Naive B cell (primary cell): ENCODE measurements at regions not wholly inside any gene's neighbourhood (a gene's known extent, or its start where the extent isn't known, plus 50 kb on each side); places are given as distances from the start of the nearest gene placed in this dataset.
"Not testable (repeated sequence)": the region's sequence is repeated elsewhere in the genome, so short reads cannot be mapped to it uniquely, and the experiment has no call there.

Experiments
- ATAC-seq, 2 donors: fragments of 150-1000 bp; cut with Tn5 transposase; 2 replicates each; pipeline ENCODE4 v1.10.0; 2021; ENCODE audit warnings: low read depth in 2 of 2, mild to moderate bottlenecking in 2 of 2, moderate library complexity in 2 of 2
- DNase-seq: peaks from one replicate; pipeline ENCODE4 v3.0.0; 2022
- H3K27ac Mint-ChIP-seq, 6 donors: one replicate each; pipeline ENCODE4 v1.8.0; 2020 to 2022; ENCODE audit warnings: mild to moderate bottlenecking in 6 of 6, mixed read lengths in 6 of 6, moderate library complexity in 5 of 6, inconsistent platforms in 2 of 6
- H3K27me3 Mint-ChIP-seq, 3 donors: one replicate each; pipeline ENCODE4 v1.8.0; 2021 to 2022; ENCODE audit warnings: mixed read lengths in 3 of 3, mild to moderate bottlenecking in 1 of 3
- H3K36me3 Mint-ChIP-seq, 2 donors: one replicate each; pipeline ENCODE4 v1.8.0; 2020 to 2022; ENCODE audit warnings: mixed read lengths in 2 of 2, inconsistent platforms in 1 of 2, mild to moderate bottlenecking in 1 of 2
- H3K4me1 Mint-ChIP-seq, 3 donors: one replicate each; pipeline ENCODE4 v1.8.0; 2020 to 2022; ENCODE audit warnings: mixed read lengths in 3 of 3, inconsistent platforms in 1 of 3, mild to moderate bottlenecking in 1 of 3, moderate library complexity in 1 of 3
- H3K4me3 Mint-ChIP-seq, 8 donors: one replicate each; pipeline ENCODE4 v1.8.0; 2020 to 2022; ENCODE audit warnings: mild to moderate bottlenecking in 8 of 8, mixed read lengths in 8 of 8, moderate library complexity in 8 of 8, inconsistent platforms in 2 of 8
- H3K9me3 Mint-ChIP-seq, 7 donors: one replicate each; pipeline ENCODE4 v1.8.0; 2020 to 2022; ENCODE audit warnings: mixed read lengths in 7 of 7, mild to moderate bottlenecking in 5 of 7, inconsistent platforms in 2 of 7, moderate library complexity in 1 of 7

GRCh38 chr7:17037356-17037755 is 155.6 kb upstream of the AGR3 start:
- DNase-seq, result no peak
- ATAC-seq, result no peak
- Mint-ChIP-seq H3K4me3 (no peak overlapping the region), H3K27me3 (peaks cover 0 to 8% (median 0%) of the 10 kb centered on the region in 3 donors), H3K36me3 (no peaks in the 10 kb centered on the region), H3K4me1 (no peaks in the 10 kb centered on the region), H3K27ac (no peak overlapping the region), H3K9me3 (peaks cover 0 to 2% (median 0%) of the 10 kb centered on the region in 7 donors)

GRCh38 chr7:17038160-17038782 is 156.5 kb upstream of the AGR3 start:
- DNase-seq, result no peak
- H3K9me3 Mint-ChIP-seq, result peaks cover 0 to 2% (median 0%) of the 10 kb centered on the region in 7 donors

GRCh38 chr7:17038783-17039170 is 157.0 kb upstream of the AGR3 start:
- no peak overlapping the region for H3K27ac Mint-ChIP-seq

More at GRCh38 chr7:17038160-17038782, 156.5 kb upstream of the AGR3 start:
- ATAC-seq, result no peak
- Mint-ChIP-seq H3K27me3 (peaks cover 0 to 8% (median 0%) of the 10 kb centered on the region in 3 donors), H3K27ac (peak overlapping the region in 1 of 6 donors; percentile 51), H3K4me3 (no peak overlapping the region), H3K36me3 (no peaks in the 10 kb centered on the region), H3K4me1 (peaks cover 0 to 2% (median 2%) of the 10 kb centered on the region in 3 donors)

DNA sequence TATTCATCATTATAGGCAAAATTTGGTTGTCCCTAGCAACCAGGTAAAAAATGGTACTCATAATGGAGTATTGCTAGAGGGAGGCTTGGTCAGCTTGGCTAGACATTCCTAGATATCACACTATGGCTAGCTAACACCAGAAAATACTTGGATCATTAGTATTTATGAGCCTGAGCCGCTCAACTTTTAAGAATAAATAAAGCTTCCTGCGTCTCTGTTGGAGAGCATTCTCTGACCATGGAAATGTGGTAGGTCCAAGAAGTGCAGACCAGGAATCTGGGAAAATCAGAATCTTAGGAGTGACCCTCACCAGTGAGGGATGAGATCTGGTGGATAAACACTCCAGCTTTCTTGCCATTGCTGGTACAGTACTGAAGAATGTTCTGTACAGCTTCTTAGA is 157.6 kb upstream of the AGR3 start:
- Mint-ChIP-seq H3K9me3 (peaks cover 0 to 2% (median 0%) of the 10 kb centered on the region in 7 donors), H3K27ac (no peak overlapping the region), H3K4me3 (no peak overlapping the region), H3K36me3 (no peaks in the 10 kb centered on the region), H3K27me3 (peaks cover 0 to 8% (median 0%) of the 10 kb centered on the region in 3 donors), H3K4me1 (peaks cover 0 to 7% (median 6%) of the 10 kb centered on the region in 3 donors)
- ATAC-seq (no peak), DNase-seq (no peak)

More at GRCh38 chr7:17038783-17039170, 157.0 kb upstream of the AGR3 start:
- DNase-seq (no peak), ATAC-seq (no peak)
- peaks cover 0 to 2% (median 0%) of the 10 kb centered on the region in 7 donors for H3K9me3 Mint-ChIP-seq
- no peaks in the 10 kb centered on the region for H3K36me3 Mint-ChIP-seq
- peaks cover 0 to 7% (median 6%) of the 10 kb centered on the region in 3 donors for H3K4me1 Mint-ChIP-seq
- peaks cover 0 to 8% (median 0%) of the 10 kb centered on the region in 3 donors for H3K27me3 Mint-ChIP-seq
- H3K4me3 Mint-ChIP-seq, result no peak overlapping the region

- ATAC-seq (no peak), DNase-seq (no peak)
- Mint-ChIP-seq H3K9me3 (peaks cover 0 to 2% (median 0%) of the 10 kb centered on the region in 7 donors), H3K4me1 (peaks cover 0 to 7% (median 6%) of the 10 kb centered on the region in 3 donors), H3K27ac (no peak overlapping the region), H3K36me3 (no peaks in the 10 kb centered on the region), H3K4me3 (no peak overlapping the region), H3K27me3 (peaks cover 0 to 8% (median 0%) of the 10 kb centered on the region in 3 donors)
Measured at GRCh38 chr7:17040716-17041115, 158.9 kb upstream of the AGR3 start.

DNA sequence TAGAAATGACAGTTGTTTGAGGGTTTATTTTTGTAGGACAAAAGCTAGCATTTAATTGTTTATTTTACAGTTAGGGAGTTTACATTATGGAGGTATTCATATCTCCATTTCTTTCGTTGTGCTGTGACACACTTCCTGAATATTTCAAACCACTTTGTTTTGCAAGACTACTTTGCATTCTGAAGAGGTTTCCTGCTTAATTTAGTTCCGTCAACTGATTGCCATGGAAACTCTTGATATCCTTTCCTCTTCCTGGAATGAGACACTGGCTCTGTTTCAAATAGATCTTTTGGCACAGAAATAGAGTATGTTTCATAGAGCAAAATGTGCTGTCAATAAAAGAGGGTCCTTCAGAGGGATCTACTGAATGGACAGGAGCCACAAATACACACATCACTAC is 159.5 kb upstream of the AGR3 start:
- DNase-seq, result no peak
- no peaks in the 10 kb centered on the region for H3K36me3 Mint-ChIP-seq
- peaks cover 0 to 2% (median 0%) of the 10 kb centered on the region in 7 donors for H3K9me3 Mint-ChIP-seq
- no peak overlapping the region for H3K4me3 Mint-ChIP-seq
- ATAC-seq, result no peak
- H3K27me3 Mint-ChIP-seq, result peaks cover 0 to 8% (median 0%) of the 10 kb centered on the region in 3 donors
- peaks cover 0 to 7% (median 6%) of the 10 kb centered on the region in 3 donors for H3K4me1 Mint-ChIP-seq
- no peak overlapping the region for H3K27ac Mint-ChIP-seq

- no peak overlapping the region for H3K27ac Mint-ChIP-seq
- DNase-seq (no peak), ATAC-seq (no peak)
- no peak overlapping the region for H3K4me3 Mint-ChIP-seq
- peaks cover 0 to 2% (median 0%) of the 10 kb centered on the region in 7 donors for H3K9me3 Mint-ChIP-seq
- no peaks in the 10 kb centered on the region for H3K36me3 Mint-ChIP-seq
- peaks cover 0 to 7% (median 6%) of the 10 kb centered on the region in 3 donors for H3K4me1 Mint-ChIP-seq
- H3K27me3 Mint-ChIP-seq, result peaks cover 0 to 8% (median 0%) of the 10 kb centered on the region in 3 donors
Measured at GRCh38 chr7:17042211-17042610, 160.4 kb upstream of the AGR3 start.

- no peaks in the 10 kb centered on the region for H3K36me3 Mint-ChIP-seq
- no peak for ATAC-seq
- H3K4me1 Mint-ChIP-seq, result peaks cover 0 to 7% (median 6%) of the 10 kb centered on the region in 3 donors
- peak overlapping the region in 2 of 6 donors; percentile 6 to 19 for H3K27ac Mint-ChIP-seq
- H3K9me3 Mint-ChIP-seq, result peaks cover 0 to 2% (median 0%) of the 10 kb centered on the region in 7 donors
- DNase-seq, result no peak
- H3K27me3 Mint-ChIP-seq, result peaks cover 0 to 8% (median 0%) of the 10 kb centered on the region in 3 donors
- no peak overlapping the region for H3K4me3 Mint-ChIP-seq
Measured at GRCh38 chr7:17043012-17043877, 161.5 kb upstream of the AGR3 start.

DNA sequence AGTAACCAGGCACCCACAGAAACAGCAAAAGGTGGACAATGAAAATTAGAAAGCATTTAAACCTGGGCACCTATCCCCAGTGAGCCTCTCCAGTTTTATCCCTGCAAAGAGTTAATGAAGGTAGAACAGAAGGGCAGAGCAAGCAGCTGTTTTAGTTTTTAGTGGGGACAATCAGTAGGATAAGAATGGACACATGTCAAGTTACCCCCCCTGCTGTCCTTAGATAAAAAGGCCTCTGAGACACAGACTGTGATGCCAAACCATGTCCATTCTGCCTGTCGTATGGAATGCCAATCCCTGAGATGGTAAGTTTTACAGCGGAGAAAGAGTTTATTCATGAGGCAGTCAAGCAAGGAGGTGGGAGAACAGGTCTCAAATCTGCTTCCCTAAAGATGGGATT is 162.6 kb upstream of the AGR3 start:
- no peak overlapping the region for H3K27ac Mint-ChIP-seq
- peaks cover 0 to 7% (median 6%) of the 10 kb centered on the region in 3 donors for H3K4me1 Mint-ChIP-seq
- no peak overlapping the region for H3K4me3 Mint-ChIP-seq
- peaks cover 0 to 2% (median 0%) of the 10 kb centered on the region in 7 donors for H3K9me3 Mint-ChIP-seq
- DNase-seq (no peak), ATAC-seq (no peak)
- H3K27me3 Mint-ChIP-seq, result peaks cover 0 to 8% (median 0%) of the 10 kb centered on the region in 3 donors
- no peaks in the 10 kb centered on the region for H3K36me3 Mint-ChIP-seq

DNA sequence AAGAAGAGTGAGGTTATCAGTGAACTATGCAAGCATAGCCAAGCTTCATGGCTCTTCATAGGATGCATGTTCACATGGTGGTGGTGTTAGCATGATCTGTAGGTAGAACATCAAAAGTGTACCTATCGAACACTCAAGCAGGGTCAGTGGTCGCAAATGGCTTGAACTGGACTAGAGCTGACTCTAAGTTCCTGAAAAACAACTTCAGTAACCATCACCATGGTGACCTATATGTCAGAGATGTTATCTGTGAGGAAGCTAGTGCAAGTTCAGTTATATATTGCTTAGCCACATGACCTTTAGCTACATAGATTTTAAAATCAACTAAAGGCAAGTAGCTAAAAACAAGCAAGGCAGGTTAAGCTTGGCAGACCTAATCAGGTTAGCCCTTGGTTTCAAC is 163.1 kb upstream of the AGR3 start:
- ATAC-seq (no peak), DNase-seq (no peak)
- H3K27me3 Mint-ChIP-seq, result peaks cover 0 to 5% (median 0%) of the 10 kb centered on the region in 3 donors
- H3K36me3 Mint-ChIP-seq, result no peaks in the 10 kb centered on the region
- H3K9me3 Mint-ChIP-seq, result peaks cover 0 to 2% (median 0%) of the 10 kb centered on the region in 7 donors
- H3K4me1 Mint-ChIP-seq, result peaks cover 0 to 7% (median 6%) of the 10 kb centered on the region in 3 donors
- H3K27ac Mint-ChIP-seq, result no peak overlapping the region
- H3K4me3 Mint-ChIP-seq, result no peak overlapping the region

- H3K36me3 Mint-ChIP-seq, result no peaks in the 10 kb centered on the region
- no peaks in the 10 kb centered on the region for H3K27me3 Mint-ChIP-seq
- DNase-seq (no peak), ATAC-seq (no peak)
- H3K9me3 Mint-ChIP-seq, result no peaks in the 10 kb centered on the region
- H3K4me3 Mint-ChIP-seq, result no peak overlapping the region
- no peak overlapping the region for H3K27ac Mint-ChIP-seq
- H3K4me1 Mint-ChIP-seq, result peaks cover 0 to 7% (median 6%) of the 10 kb centered on the region in 3 donors
Measured at GRCh38 chr7:17046259-17046658, 164.5 kb upstream of the AGR3 start.

DNA sequence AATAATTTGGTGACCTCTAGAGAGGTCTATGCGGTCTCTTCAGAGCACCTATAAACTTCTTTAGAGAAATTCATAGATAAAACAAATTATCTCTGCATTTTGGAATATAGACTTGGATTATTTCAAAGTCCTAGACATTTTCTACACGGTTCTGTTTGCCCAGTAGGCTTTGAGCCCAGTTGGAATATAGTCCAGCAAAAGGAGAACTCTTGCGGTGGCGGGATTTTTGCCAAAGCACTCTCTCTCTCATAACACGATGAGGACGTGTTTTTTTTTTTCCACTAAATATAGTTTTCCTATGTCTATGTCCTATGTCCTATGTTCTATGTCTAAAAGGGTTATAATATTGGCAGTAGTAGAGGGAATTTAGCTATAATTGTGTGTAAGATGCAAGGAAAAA is 164.9 kb upstream of the AGR3 start:
- Mint-ChIP-seq H3K4me3 (no peak overlapping the region), H3K9me3 (no peaks in the 10 kb centered on the region), H3K36me3 (no peaks in the 10 kb centered on the region), H3K27ac (no peak overlapping the region), H3K4me1 (peaks cover 0 to 7% (median 6%) of the 10 kb centered on the region in 3 donors), H3K27me3 (no peaks in the 10 kb centered on the region)
- DNase-seq, result no peak
- no peak for ATAC-seq

- not testable (repeated sequence) for H3K27me3 Mint-ChIP-seq, H3K36me3 Mint-ChIP-seq, H3K27ac Mint-ChIP-seq, H3K4me3 Mint-ChIP-seq, H3K9me3 Mint-ChIP-seq, H3K4me1 Mint-ChIP-seq, ATAC-seq, DNase-seq
Measured at GRCh38 chr7:17053164-17053563, 171.4 kb upstream of the AGR3 start.
